IMR-90 (cell line): ENCODE measurements at regions not wholly inside any gene's neighbourhood (a gene's known extent, or its start where the extent isn't known, plus 50 kb on each side); places are given as distances from the start of the nearest gene placed in this dataset.

ENCODE experiments used
- ATAC-seq: fragments of 200-7000 bp; cut with Tn5 transposase; 2 replicates; pipeline ENCODE4 v1.9.1; 2020; ENCODE audit warnings: low read depth, mild to moderate bottlenecking, moderate library complexity
- BruUV-seq: library from RNA; stranded (reverse); fragments of 400-500 nt; replicated peaks from 2 replicates; lab custom pipeline; 2021; lab: Mats Ljungman, UMichigan
- CTCF ChIA-PET: fragments of 300-600 bp; formaldehyde crosslinking; extraction: SDS; loops from one replicate; lab custom pipeline; 2021; ENCODE audit warnings: antibody characterized with exemption; lab: Yijun Ruan, JAX
- POLR2A ChIA-PET: fragments of 300-600 bp; sonication (Branson Sonifier 250); formaldehyde crosslinking; loops from one replicate; lab custom pipeline; 2022; ENCODE audit warnings: antibody characterized with exemption; ENCODE audit not compliant: unreplicated experiment; lab: Charles Lee
- DNase-seq: peaks from one replicate; pipeline ENCODE4 v3.0.0; 2013
- H2AFZ ChIP-seq: replicated peaks from 2 replicates; pipeline ENCODE3; 2013; ENCODE audit warnings: low read length, mild to moderate bottlenecking; ENCODE audit not compliant: poor library complexity
- H2AK5ac ChIP-seq: 2 replicates; pipeline ENCODE4 v1.6.1; 2013; ENCODE audit warnings: low read depth, low read length, inconsistent platforms
- H2AK9ac ChIP-seq: replicated peaks from 2 replicates; pipeline ENCODE3; 2013; ENCODE audit warnings: mild to moderate bottlenecking, low read depth, low read length, moderate library complexity; ENCODE audit not compliant: poor library complexity
- H2BK120ac ChIP-seq: 2 replicates; pipeline ENCODE4 v1.6.1; 2013; ENCODE audit warnings: low read depth, low read length, inconsistent platforms
- H2BK15ac ChIP-seq: 3 replicates; pipeline ENCODE4 v1.6.1; 2013; ENCODE audit warnings: low read depth, low read length, inconsistent platforms
- H2BK20ac ChIP-seq: 2 replicates; pipeline ENCODE4 v1.6.1; 2013; ENCODE audit warnings: low read depth, mild to moderate bottlenecking, inconsistent platforms, low read length, moderate library complexity
- H2BK5ac ChIP-seq: 2 replicates; pipeline ENCODE4 v1.6.1; 2013; ENCODE audit warnings: mild to moderate bottlenecking, low read depth, low read length, inconsistent platforms; ENCODE audit not compliant: poor library complexity, severe bottlenecking
- H3K14ac ChIP-seq: replicated peaks from 2 replicates; pipeline ENCODE4 v1.6.1; 2013; ENCODE audit warnings: low read depth, low read length, inconsistent platforms
- H3K18ac ChIP-seq: 2 replicates; pipeline ENCODE4 v1.6.1; 2013; ENCODE audit warnings: low read depth, low read length, control low read depth
- H3K23ac ChIP-seq: 2 replicates; pipeline ENCODE4 v1.6.1; 2013; ENCODE audit warnings: low read depth, low read length, inconsistent platforms
- H3K27ac ChIP-seq: 2 replicates; pipeline ENCODE4 v1.5.1; 2013; ENCODE audit warnings: mild to moderate bottlenecking, control low read depth, low read length; ENCODE audit not compliant: insufficient read depth
- H3K27me3 ChIP-seq: 2 replicates; pipeline ENCODE4 v1.6.1; 2013; ENCODE audit warnings: low read length; ENCODE audit not compliant: control insufficient read depth, insufficient read depth
- H3K36me3 ChIP-seq: 2 replicates; pipeline ENCODE4 v1.6.1; 2013; ENCODE audit warnings: low read length, mixed read lengths; ENCODE audit not compliant: control insufficient read depth, insufficient read depth
- H3K4ac ChIP-seq: 2 replicates; pipeline ENCODE4 v1.6.1; 2013; ENCODE audit warnings: low read depth, low read length, inconsistent platforms
- H3K4me1 ChIP-seq: 2 replicates; pipeline ENCODE4 v1.6.1; 2013; ENCODE audit warnings: low read length, mixed read lengths; ENCODE audit not compliant: control insufficient read depth, insufficient read depth
- H3K4me2 ChIP-seq: 2 replicates; pipeline ENCODE4 v1.6.1; 2013; ENCODE audit warnings: low read depth, mild to moderate bottlenecking, control low read depth, low read length, moderate library complexity
- H3K4me3 ChIP-seq: 2 replicates; pipeline ENCODE4 v1.5.1; 2013; ENCODE audit warnings: low read depth, mild to moderate bottlenecking, control low read depth, low read length, moderate library complexity; ENCODE audit not compliant: insufficient read depth
- H3K56ac ChIP-seq: 2 replicates; pipeline ENCODE4 v1.6.1; 2013; ENCODE audit warnings: low read length, inconsistent platforms; ENCODE audit not compliant: insufficient read depth; ENCODE audit errors: extremely low read depth
- H3K79me1 ChIP-seq, 2 experiments: 2 replicates each; pipeline ENCODE4 v1.6.1; 2013; ENCODE audit warnings: low read length in 2 of 2, inconsistent platforms in 1 of 2, low read depth in 1 of 2
- H3K9ac ChIP-seq: 2 replicates; pipeline ENCODE4 v1.6.1; 2013; ENCODE audit warnings: low read depth, low read length, control low read depth
- H3K9me1 ChIP-seq: 2 replicates; pipeline ENCODE4 v1.6.1; 2013; ENCODE audit warnings: low read length, inconsistent platforms; ENCODE audit not compliant: insufficient read depth
- H3K9me3 ChIP-seq: 2 replicates; pipeline ENCODE4 v1.6.1; 2013; ENCODE audit warnings: low read length; ENCODE audit not compliant: control insufficient read depth, insufficient read depth
- H4K20me1 ChIP-seq: 2 replicates; pipeline ENCODE4 v1.6.1; 2013; ENCODE audit warnings: low read length, inconsistent platforms; ENCODE audit not compliant: insufficient read depth
- H4K5ac ChIP-seq: 2 replicates; pipeline ENCODE4 v1.6.1; 2013; ENCODE audit warnings: mild to moderate bottlenecking, low read depth, low read length, control low read depth
- H4K8ac ChIP-seq, 2 experiments: 2 replicates each; pipeline ENCODE4 v1.6.1; 2013; ENCODE audit warnings: low read depth in 2 of 2, low read length in 2 of 2, control low read depth in 1 of 2, inconsistent platforms in 1 of 2
- H4K91ac ChIP-seq: 2 replicates; pipeline ENCODE4 v1.6.1; 2013; ENCODE audit warnings: low read depth, low read length, inconsistent platforms; ENCODE audit not compliant: insufficient read depth
- BHLHE40 ChIP-seq: fragments of 150-350 bp; IDR thresholded peaks from 2 replicates; pipeline ENCODE4 v1.6.1; 2016; ENCODE audit warnings: mild to moderate bottlenecking, low read depth, low read length
- CEBPB ChIP-seq: IDR thresholded peaks from 2 replicates; pipeline ENCODE4 v1.6.1; 2012; ENCODE audit warnings: low read depth, low read length, improper control_type of control experiment
- CHD1 ChIP-seq: IDR thresholded peaks from 2 replicates; pipeline ENCODE4 v1.6.1; 2012; ENCODE audit warnings: low read depth, low read length, improper control_type of control experiment
- FOS ChIP-seq: fragments of 150-350 bp; IDR thresholded peaks from 2 replicates; pipeline ENCODE4 v1.6.1; 2016; ENCODE audit warnings: low read depth, low read length
- MAFK ChIP-seq: IDR thresholded peaks from 2 replicates; pipeline ENCODE4 v1.6.1; 2012; ENCODE audit warnings: low read depth, low read length, improper control_type of control experiment
- NFE2L2 ChIP-seq: fragments of 150-350 bp; IDR thresholded peaks from 2 replicates; pipeline ENCODE4 v1.6.1; 2016; ENCODE audit warnings: low read depth, mild to moderate bottlenecking, low read length
- POLR2A ChIP-seq: IDR thresholded peaks from 2 replicates; pipeline ENCODE4 v1.6.1; 2012; ENCODE audit warnings: mild to moderate bottlenecking, low read depth, low read length
- RCOR1 ChIP-seq: IDR thresholded peaks from 2 replicates; pipeline ENCODE4 v1.6.1; 2012; ENCODE audit warnings: mild to moderate bottlenecking, low read length, improper control_type of control experiment; ENCODE audit not compliant: insufficient replicate concordance
- USF2 ChIP-seq: fragments of 150-350 bp; IDR thresholded peaks from 2 replicates; pipeline ENCODE4 v1.6.1; 2017; ENCODE audit warnings: mild to moderate bottlenecking, antibody characterized with exemption, low read length, low read depth
- WGBS, 2 experiments: methylation state at CpG; one replicate each; pipeline versions ENCODE4 v1.1.5 to v1.1.7; 2013; ENCODE audit warnings: missing lambda C conversion rate in 2 of 2; ENCODE audit not compliant: insufficient read length in 1 of 2; ENCODE audit errors: extremely low coverage in 2 of 2; 5-methylcytosine and 5-hydroxymethylcytosine counted together
- dilution Hi-C: fragments of 300-500 bp; cut with HindIII; formaldehyde crosslinking; loops from one replicate; pipeline ENCODE4 v1.14.3; 2018; ENCODE audit warnings: low sequenced_read_pairs; ENCODE audit not compliant: unreplicated experiment
- in situ Hi-C: fragments of 300-500 bp; cut with MboI; formaldehyde crosslinking; loops from 3 replicates; pipeline ENCODE4 v1.14.3; 2019; ENCODE audit warnings: low sequenced_read_pairs, inconsistent platforms, mixed read lengths
- intact Hi-C: fragments of 100-400 bp; cut with micrococcal nuclease; formaldehyde crosslinking; loops from 2 replicates; pipeline ENCODE4 v1.10.0; 2022
- TF ChIP-seq, protein P1 (sequence below): conservative IDR thresholded peaks from 2 replicates; pipeline ENCODE4 v1.5.1; 2012; ENCODE audit warnings: mild to moderate bottlenecking, low read depth, low read length, improper control_type of control experiment

DNA sequence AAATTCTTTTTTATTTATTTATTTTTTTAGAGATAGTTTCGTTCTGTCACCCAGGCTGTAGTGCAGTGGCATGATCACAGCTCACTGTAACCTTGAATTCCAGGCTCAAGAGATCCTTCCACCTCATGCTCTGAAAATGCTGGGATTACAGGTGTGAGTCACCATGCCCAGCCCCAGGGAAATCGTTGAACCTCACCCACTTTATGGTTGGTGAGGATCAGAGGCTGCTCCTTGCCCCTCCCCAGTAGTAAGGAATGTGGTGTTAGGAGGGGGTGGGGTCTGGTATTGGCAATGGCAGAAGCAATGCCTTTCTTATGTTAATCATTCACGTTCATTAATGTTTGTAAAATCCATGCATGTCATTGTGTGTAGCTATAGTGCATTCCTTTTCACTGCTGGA, 161.9 kb downstream of the SUCLG1 start:
- no peak overlapping the region for H3K27ac ChIP-seq
- no peak overlapping the region for H3K4me2 ChIP-seq
- H3K79me1 ChIP-seq, result no peaks in the 10 kb centered on the region
- H2BK120ac ChIP-seq, result no peak overlapping the region
- in situ Hi-C loops, result no loop called here
- H2BK5ac ChIP-seq, result no peak overlapping the region
- no peak overlapping the region for H2AK9ac ChIP-seq
- no peak overlapping the region for H2AK5ac ChIP-seq
- TF ChIP-seq CHD1 (no peak), POLR2A (no peak), NFE2L2 (no peak), RCOR1 (no peak), MAFK (no peak), USF2 (no peak), CEBPB (no peak), FOS (no peak), BHLHE40 (no peak)
- TF ChIP-seq, protein P1, sequence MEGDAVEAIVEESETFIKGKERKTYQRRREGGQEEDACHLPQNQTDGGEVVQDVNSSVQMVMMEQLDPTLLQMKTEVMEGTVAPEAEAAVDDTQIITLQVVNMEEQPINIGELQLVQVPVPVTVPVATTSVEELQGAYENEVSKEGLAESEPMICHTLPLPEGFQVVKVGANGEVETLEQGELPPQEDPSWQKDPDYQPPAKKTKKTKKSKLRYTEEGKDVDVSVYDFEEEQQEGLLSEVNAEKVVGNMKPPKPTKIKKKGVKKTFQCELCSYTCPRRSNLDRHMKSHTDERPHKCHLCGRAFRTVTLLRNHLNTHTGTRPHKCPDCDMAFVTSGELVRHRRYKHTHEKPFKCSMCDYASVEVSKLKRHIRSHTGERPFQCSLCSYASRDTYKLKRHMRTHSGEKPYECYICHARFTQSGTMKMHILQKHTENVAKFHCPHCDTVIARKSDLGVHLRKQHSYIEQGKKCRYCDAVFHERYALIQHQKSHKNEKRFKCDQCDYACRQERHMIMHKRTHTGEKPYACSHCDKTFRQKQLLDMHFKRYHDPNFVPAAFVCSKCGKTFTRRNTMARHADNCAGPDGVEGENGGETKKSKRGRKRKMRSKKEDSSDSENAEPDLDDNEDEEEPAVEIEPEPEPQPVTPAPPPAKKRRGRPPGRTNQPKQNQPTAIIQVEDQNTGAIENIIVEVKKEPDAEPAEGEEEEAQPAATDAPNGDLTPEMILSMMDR, result no peak
- no peak overlapping the region for H4K91ac ChIP-seq
- no peak overlapping the region for H2BK20ac ChIP-seq
- H3K4me3 ChIP-seq, result no peak overlapping the region
- peaks cover 2% of the 10 kb centered on the region; the same call in 1 of the 2 replicates for H3K27me3 ChIP-seq
- H3K4me1 ChIP-seq, result no peaks in the 10 kb centered on the region
- H2BK15ac ChIP-seq, result no peak overlapping the region
- intact Hi-C loops, result no loop called here
- H4K8ac ChIP-seq, result no peak overlapping the region
- ATAC-seq, result no peak
- H3K4ac ChIP-seq, result no peak overlapping the region
- H3K9me3 ChIP-seq, result no peaks in the 10 kb centered on the region
- H3K18ac ChIP-seq, result no peak overlapping the region
- no peak overlapping the region for H2AFZ ChIP-seq
- no TSS peak for BruUV-seq
- no peaks in the 10 kb centered on the region for H3K9me1 ChIP-seq
- no peak overlapping the region for H3K14ac ChIP-seq
- ChIA-PET POLR2A (no interaction called here), CTCF (no interaction called here)
- no peak overlapping the region for H3K56ac ChIP-seq
- no peaks in the 10 kb centered on the region for H4K20me1 ChIP-seq
- no peak overlapping the region for H3K9ac ChIP-seq
- dilution Hi-C loops, result no loop called here
- DNase-seq, result no peak
- WGBS, 2 experiments, result no CpG with 5 or more reads among the region's 3 CpGs
- no peaks in the 10 kb centered on the region for H3K36me3 ChIP-seq
- no peak overlapping the region for H4K5ac ChIP-seq
- H3K23ac ChIP-seq, result no peak overlapping the region
